Vagina (tissue), 2 donors: ENCODE measurements at regions not wholly inside any gene's neighbourhood (a gene's known extent, or its start where the extent isn't known, plus 50 kb on each side); places are given as distances from the start of the nearest gene placed in this dataset.

Experiments
- CTCF ChIP-seq, 3 experiments: fragments of 450-650 bp in 2 of 3; fragments of 200-600 bp in 1 of 3; sonication (generic) in 1 of 3; IDR thresholded peaks; one replicate each; pipeline ENCODE4 v1.5.1; 2017 to 2019; ENCODE audit warnings: antibody characterized with exemption in 3 of 3, mild to moderate bottlenecking in 2 of 3, moderate library complexity in 2 of 3
- POLR2AphosphoS5 ChIP-seq, 2 donors: sonication (generic); formaldehyde crosslinking; IDR thresholded peaks; one replicate each; pipeline ENCODE4 v1.9.0; 2017; ENCODE audit warnings: antibody characterized with exemption in 2 of 2, mild to moderate bottlenecking in 2 of 2, low read depth in 1 of 2; ENCODE audit not compliant: insufficient read depth in 1 of 2

DNA sequence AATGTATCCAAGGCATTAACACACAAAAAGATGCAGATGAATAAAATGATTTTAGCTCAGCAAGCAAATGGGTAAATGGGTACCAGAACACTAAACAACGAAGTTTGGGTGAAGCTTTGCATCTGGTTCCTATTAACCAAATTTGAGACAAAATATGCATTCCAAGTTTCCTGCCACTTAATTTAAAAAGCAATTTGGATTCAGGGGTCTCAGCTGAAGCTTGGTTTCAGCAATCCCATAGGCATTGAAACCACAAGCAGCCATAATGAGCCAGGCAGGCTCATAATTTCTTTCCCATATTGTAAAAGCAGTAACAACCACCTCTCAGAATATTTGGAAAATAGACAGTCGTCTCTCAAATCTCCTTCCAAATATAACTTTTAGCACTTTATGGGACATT is 138.9 kb downstream of the NXNL2 start:
- TF ChIP-seq CTCF (IDR thresholded peaks at IDR 0.05) = no peak
- TF ChIP-seq POLR2AphosphoS5 (IDR thresholded peaks at IDR 0.05; ENCODE audit: insufficient read depth in 1 of 2, low read depth in 1 of 2) = no peak
